Lower leg skin (tissue), 3 donors: ENCODE measurements at regions not wholly inside any gene's neighbourhood (a gene's known extent, or its start where the extent isn't known, plus 50 kb on each side); places are given as distances from the start of the nearest gene placed in this dataset.

ENCODE experiments used
- POLR2A ChIP-seq, 2 donors: fragments of 450-650 bp; IDR thresholded peaks; one replicate each; pipeline ENCODE4 v1.6.1; 2016 to 2017; ENCODE audit warnings: antibody characterized with exemption in 2 of 2, mild to moderate bottlenecking in 1 of 2, moderate library complexity in 1 of 2
- TF ChIP-seq, protein P1 (sequence below), 3 donors: fragments of 450-650 bp; IDR thresholded peaks; one replicate each; pipeline ENCODE4 v1.5.1; 2016; ENCODE audit warnings: antibody characterized with exemption in 3 of 3, mild to moderate bottlenecking in 3 of 3, moderate library complexity in 2 of 3

DNA sequence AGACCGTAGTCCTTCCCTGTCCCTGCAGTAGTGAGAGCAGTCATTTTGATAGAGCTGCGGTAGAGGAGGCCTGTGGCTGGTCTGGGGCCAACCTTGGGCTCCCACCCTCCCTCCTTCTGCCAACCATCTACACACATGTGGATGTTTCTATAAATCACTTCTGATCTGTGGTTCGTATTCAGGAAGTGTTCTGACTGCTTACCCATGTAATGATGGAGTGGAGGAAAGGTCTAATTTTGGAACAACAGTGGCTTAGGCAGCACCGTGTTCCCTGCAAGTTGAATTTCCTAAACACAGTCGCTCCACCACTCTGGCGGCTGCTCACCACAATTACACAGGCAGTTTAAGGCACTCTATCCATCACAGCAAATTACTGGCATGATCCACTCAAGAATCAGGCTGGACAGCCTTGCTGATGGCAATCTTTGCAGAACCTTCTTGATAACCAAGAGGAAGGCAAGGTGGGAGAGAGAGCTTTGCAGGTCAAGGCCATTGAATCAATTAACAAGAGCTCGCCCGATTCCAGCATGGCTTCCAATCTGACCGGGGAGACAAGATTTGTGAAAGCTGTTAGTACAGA is 104.7 kb upstream of the VEPH1 start:
- TF ChIP-seq, protein P1, sequence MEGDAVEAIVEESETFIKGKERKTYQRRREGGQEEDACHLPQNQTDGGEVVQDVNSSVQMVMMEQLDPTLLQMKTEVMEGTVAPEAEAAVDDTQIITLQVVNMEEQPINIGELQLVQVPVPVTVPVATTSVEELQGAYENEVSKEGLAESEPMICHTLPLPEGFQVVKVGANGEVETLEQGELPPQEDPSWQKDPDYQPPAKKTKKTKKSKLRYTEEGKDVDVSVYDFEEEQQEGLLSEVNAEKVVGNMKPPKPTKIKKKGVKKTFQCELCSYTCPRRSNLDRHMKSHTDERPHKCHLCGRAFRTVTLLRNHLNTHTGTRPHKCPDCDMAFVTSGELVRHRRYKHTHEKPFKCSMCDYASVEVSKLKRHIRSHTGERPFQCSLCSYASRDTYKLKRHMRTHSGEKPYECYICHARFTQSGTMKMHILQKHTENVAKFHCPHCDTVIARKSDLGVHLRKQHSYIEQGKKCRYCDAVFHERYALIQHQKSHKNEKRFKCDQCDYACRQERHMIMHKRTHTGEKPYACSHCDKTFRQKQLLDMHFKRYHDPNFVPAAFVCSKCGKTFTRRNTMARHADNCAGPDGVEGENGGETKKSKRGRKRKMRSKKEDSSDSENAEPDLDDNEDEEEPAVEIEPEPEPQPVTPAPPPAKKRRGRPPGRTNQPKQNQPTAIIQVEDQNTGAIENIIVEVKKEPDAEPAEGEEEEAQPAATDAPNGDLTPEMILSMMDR (IDR thresholded peaks at IDR 0.05): no peak
- TF ChIP-seq POLR2A (IDR thresholded peaks at IDR 0.05): no peak
